RWPE2 (cell line): ENCODE measurements at regions not wholly inside any gene's neighbourhood (a gene's known extent, or its start where the extent isn't known, plus 50 kb on each side); places are given as distances from the start of the nearest gene placed in this dataset.

Source experiments
- ATAC-seq: fragments of 200-7000 bp; cut with Tn5 transposase; 3 replicates; pipeline ENCODE4 v1.9.1; 2021; ENCODE audit warnings: low read depth
- DNase-seq: peaks from one replicate; pipeline ENCODE4 v3.0.0-alpha.2; 2020; ENCODE audit warnings: low spot score
- H3K27ac ChIP-seq: fragments of 450-650 bp; 2 replicates; pipeline ENCODE4 v1.5.1; 2017; ENCODE audit warnings: mild to moderate bottlenecking; ENCODE audit not compliant: poor library complexity, severe bottlenecking
- H3K27me3 ChIP-seq: fragments of 250-450 bp; sonication (Bioruptor Pico); 2 replicates; pipeline ENCODE4 v1.5.1; 2021; ENCODE audit warnings: mild to moderate bottlenecking, moderate library complexity; ENCODE audit not compliant: insufficient read depth, poor library complexity, severe bottlenecking
- H3K36me3 ChIP-seq: fragments of 250-450 bp; sonication (Bioruptor Pico); 2 replicates; pipeline ENCODE4 v1.5.1; 2020; ENCODE audit warnings: low read depth, mild to moderate bottlenecking, moderate library complexity
- H3K4me1 ChIP-seq: fragments of 250-450 bp; sonication (Bioruptor Pico); 2 replicates; pipeline ENCODE4 v1.5.1; 2021; ENCODE audit warnings: mild to moderate bottlenecking, moderate library complexity; ENCODE audit not compliant: insufficient read depth, poor library complexity, severe bottlenecking
- H3K4me3 ChIP-seq: fragments of 250-450 bp; sonication (Bioruptor Pico); 2 replicates; pipeline ENCODE4 v1.5.1; 2021; ENCODE audit warnings: mild to moderate bottlenecking, moderate library complexity; ENCODE audit not compliant: severe bottlenecking
- H3K9me3 ChIP-seq: fragments of 250-450 bp; sonication (Bioruptor Pico); 2 replicates; pipeline ENCODE4 v1.5.1; 2021; ENCODE audit warnings: mild to moderate bottlenecking, moderate library complexity; ENCODE audit not compliant: severe bottlenecking
- TF ChIP-seq, protein P1 (sequence below): fragments of 450-650 bp; IDR thresholded peaks from one replicate; pipeline ENCODE4 v1.5.1; 2017; ENCODE audit warnings: mild to moderate bottlenecking, moderate library complexity; ENCODE audit not compliant: poor library complexity, severe bottlenecking

DNA sequence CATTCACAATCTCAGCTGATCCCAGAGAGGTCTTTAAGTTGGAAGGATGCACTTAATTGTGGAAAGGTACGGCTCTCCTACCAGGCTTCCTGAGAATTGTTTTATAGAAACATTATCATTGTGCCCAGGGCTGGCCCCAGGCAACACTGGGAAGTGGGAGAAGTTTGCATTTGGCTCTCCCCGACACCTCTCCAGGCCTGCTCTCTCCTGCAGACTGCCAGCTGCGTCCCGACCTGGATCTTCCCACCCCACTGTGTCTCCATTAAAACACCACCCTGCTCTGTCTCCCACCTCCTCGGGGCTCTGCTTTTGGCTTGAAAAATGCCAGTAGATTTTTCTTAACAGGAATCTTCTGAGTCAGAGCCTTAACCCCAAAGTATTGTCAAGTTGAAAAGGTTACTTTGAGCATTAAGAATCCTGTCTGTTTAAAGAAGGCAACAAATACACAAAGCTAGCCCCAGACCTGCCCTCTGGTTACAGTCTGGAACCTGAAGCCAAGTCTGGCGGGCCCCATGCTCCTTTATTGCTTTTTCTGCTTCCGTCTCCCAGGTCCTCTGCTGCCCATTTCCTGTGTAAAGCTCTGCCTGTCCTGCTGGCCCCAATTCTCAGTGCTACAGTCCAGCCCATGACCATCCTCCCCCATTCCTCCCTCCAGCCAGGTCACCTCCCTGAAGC lies 530.2 kb downstream of the SOX6 start:
- Histone ChIP-seq H3K4me3 (no peak overlapping the region), H3K9me3 (no peaks in the 10 kb centered on the region), H3K36me3 (no peaks in the 10 kb centered on the region), H3K4me1 (no peaks in the 10 kb centered on the region), H3K27me3 (no peaks in the 10 kb centered on the region), H3K27ac (no peak overlapping the region)
- no peak for DNase-seq
- TF ChIP-seq, protein P1, sequence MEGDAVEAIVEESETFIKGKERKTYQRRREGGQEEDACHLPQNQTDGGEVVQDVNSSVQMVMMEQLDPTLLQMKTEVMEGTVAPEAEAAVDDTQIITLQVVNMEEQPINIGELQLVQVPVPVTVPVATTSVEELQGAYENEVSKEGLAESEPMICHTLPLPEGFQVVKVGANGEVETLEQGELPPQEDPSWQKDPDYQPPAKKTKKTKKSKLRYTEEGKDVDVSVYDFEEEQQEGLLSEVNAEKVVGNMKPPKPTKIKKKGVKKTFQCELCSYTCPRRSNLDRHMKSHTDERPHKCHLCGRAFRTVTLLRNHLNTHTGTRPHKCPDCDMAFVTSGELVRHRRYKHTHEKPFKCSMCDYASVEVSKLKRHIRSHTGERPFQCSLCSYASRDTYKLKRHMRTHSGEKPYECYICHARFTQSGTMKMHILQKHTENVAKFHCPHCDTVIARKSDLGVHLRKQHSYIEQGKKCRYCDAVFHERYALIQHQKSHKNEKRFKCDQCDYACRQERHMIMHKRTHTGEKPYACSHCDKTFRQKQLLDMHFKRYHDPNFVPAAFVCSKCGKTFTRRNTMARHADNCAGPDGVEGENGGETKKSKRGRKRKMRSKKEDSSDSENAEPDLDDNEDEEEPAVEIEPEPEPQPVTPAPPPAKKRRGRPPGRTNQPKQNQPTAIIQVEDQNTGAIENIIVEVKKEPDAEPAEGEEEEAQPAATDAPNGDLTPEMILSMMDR = no peak
- no peak for ATAC-seq

DNA sequence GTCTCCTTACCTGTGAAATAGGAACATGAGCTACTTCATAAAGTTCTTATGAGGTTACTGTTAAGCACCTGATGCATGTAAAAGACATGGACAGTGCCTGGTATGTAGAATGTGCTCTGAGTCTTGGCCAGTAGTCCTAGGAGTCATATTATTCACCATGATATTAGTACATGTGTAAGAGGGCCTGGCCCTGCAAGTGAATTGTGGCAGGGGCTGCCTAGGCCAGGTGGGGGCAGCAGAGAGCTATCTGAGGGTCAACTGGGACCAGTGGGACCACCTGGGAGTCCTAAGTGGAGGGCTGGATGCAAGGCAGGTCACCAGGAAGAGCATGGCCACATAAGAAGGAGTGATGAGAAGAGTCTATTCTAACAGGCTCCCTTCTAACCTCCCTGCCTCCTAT lies 529.5 kb downstream of the SOX6 start:
- DNase-seq = no peak
- Histone ChIP-seq H3K9me3 (no peaks in the 10 kb centered on the region), H3K27me3 (no peaks in the 10 kb centered on the region), H3K27ac (no peak overlapping the region), H3K4me3 (no peak overlapping the region), H3K4me1 (no peaks in the 10 kb centered on the region), H3K36me3 (no peaks in the 10 kb centered on the region)
- TF ChIP-seq, protein P1 = peak; percentile 40
- peak; percentile 45; the same call in 1 of the 3 replicates for ATAC-seq

DNA sequence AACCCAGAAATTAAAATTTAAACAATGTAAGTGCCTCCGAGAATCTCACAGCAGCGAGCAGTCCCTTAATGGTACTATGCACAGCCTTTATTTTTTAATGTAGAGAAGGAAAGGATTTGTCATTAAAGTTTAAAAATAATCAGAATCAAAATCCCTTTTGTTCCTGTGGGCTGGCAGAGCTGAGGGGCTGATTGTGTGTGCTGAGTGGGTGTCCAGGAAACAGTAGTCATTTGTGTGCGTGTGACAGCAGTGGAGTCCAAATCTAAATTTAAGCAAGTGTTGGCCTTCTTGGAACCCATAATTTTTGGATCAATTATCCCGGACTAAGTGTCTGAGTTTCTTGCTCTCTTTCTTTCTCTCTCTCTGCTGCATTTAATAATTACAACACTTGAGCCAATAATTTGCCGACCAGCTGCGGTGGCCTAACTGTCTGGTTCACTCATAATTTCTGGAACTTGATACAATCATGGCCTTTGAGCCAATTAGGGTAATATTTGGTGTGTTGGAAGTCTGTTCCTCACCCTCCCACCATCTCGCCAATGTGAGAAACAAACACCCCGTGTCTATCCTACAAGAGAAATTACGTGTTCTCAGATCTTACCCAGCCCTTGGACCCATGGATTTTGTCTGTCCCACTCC lies 528.0 kb downstream of the SOX6 start:
- Histone ChIP-seq H3K36me3 (no peaks in the 10 kb centered on the region), H3K27me3 (no peaks in the 10 kb centered on the region), H3K4me1 (no peaks in the 10 kb centered on the region), H3K9me3 (no peaks in the 10 kb centered on the region), H3K27ac (no peak overlapping the region), H3K4me3 (no peak overlapping the region)
- ATAC-seq = no peak
- no peak for DNase-seq
- TF ChIP-seq, protein P1 = no peak

DNA sequence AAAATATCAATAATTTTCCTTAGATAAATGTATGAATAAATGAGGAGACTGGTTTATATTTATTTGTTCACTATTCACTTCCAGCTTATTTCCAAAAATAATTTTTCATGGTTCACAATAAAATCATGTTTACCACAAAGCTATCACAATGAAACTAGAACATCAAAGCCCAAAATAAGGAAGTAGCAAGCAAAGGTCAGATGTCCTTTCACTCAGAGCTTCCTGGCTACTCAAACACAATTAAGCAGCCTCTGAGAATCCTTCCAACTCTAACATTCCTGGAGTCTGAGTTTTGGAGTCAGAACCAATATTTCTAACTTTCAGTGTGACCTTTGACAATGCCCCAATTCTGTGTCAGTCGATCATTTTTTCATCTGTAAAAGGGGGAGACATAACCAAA lies 527.0 kb downstream of the SOX6 start:
- TF ChIP-seq, protein P1 = no peak
- Histone ChIP-seq H3K4me1 (no peaks in the 10 kb centered on the region), H3K27me3 (no peaks in the 10 kb centered on the region), H3K9me3 (no peaks in the 10 kb centered on the region), H3K36me3 (no peaks in the 10 kb centered on the region), H3K27ac (no peak overlapping the region), H3K4me3 (no peak overlapping the region)
- ATAC-seq (no peak), DNase-seq (no peak)
